SK-N-SH (cell line): ENCODE measurements at regions not wholly inside any gene's neighbourhood (a gene's known extent, or its start where the extent isn't known, plus 50 kb on each side); places are given as distances from the start of the nearest gene placed in this dataset.

ENCODE experiments used
- CTCF ChIA-PET: fragments of 300-600, 350-600 bp; formaldehyde crosslinking; extraction: SDS; loops from one replicate; lab custom pipeline; 2021; lab: Yijun Ruan, JAX
- POLR2A ChIA-PET: fragments of 350-600 bp; sonication (Branson Sonifier 250); formaldehyde crosslinking; extraction: SDS; loops from one replicate; lab custom pipeline; 2020; ENCODE audit warnings: antibody characterized with exemption, inconsistent platforms; lab: Yijun Ruan, JAX
- DNase-seq: peaks from one replicate; pipeline ENCODE4 v3.0.0; 2012
- H2AFZ ChIP-seq: fragments of 200-600 bp; sonication (generic); 2 replicates; pipeline ENCODE4 v1.8.1; 2016; ENCODE audit warnings: antibody characterized with exemption, mild to moderate bottlenecking, low read depth
- H3F3A ChIP-seq: fragments of 200-600 bp; sonication (generic); replicated peaks from 2 replicates; pipeline ENCODE3; 2016; ENCODE audit warnings: antibody characterized with exemption, mild to moderate bottlenecking; ENCODE audit not compliant: insufficient read depth
- H3K27ac ChIP-seq, 2 experiments: fragments of 200-500 bp in 1 of 2; fragments of 200-600 bp in 1 of 2; sonication (Bioruptor generic) in 1 of 2; sonication (generic), shearing (Covaris generic) in 1 of 2; 2 replicates each; pipeline versions ENCODE4 v1.5.1 to v1.6.1; 2014 to 2016; ENCODE audit warnings: low read depth in 2 of 2, inconsistent platforms in 1 of 2, low read length in 1 of 2, mild to moderate bottlenecking in 1 of 2, mixed read lengths in 1 of 2
- H3K27me3 ChIP-seq: fragments of 200-600 bp; sonication (generic), shearing (Covaris generic); 2 replicates; pipeline ENCODE4 v1.6.1; 2016; ENCODE audit warnings: mixed run types; ENCODE audit not compliant: insufficient read depth
- H3K36me3 ChIP-seq, 2 experiments: fragments of 200-500 bp in 1 of 2; fragments of 200-600 bp in 1 of 2; sonication (Bioruptor generic) in 1 of 2; sonication (generic) in 1 of 2; replicated peaks in 1 of 2; 2 replicates each; pipeline versions ENCODE3 to v1.5.1; 2014 to 2016; ENCODE audit warnings: low read length in 1 of 2, mild to moderate bottlenecking in 1 of 2; ENCODE audit not compliant: insufficient read depth in 2 of 2, control insufficient read depth in 1 of 2
- H3K4me1 ChIP-seq, 2 experiments: fragments of 200-500 bp in 1 of 2; fragments of 200-600 bp in 1 of 2; sonication (Bioruptor generic) in 1 of 2; sonication (generic), shearing (Covaris generic) in 1 of 2; 2 replicates each; pipeline versions ENCODE4 v1.5.1 to v1.6.1; 2014 to 2016; ENCODE audit warnings: low read depth in 1 of 2, low read length in 1 of 2, mixed run types in 1 of 2; ENCODE audit not compliant: insufficient read depth in 2 of 2, control insufficient read depth in 1 of 2
- H3K4me2 ChIP-seq: fragments of 200-600 bp; sonication (generic), shearing (Covaris generic); 2 replicates; pipeline ENCODE4 v1.6.1; 2017; ENCODE audit warnings: mixed run types
- H3K4me3 ChIP-seq, 2 experiments: fragments of 200-500 bp in 1 of 2; fragments of 200-600 bp in 1 of 2; sonication (Bioruptor generic) in 1 of 2; sonication (generic), shearing (Covaris generic) in 1 of 2; 2 replicates each; pipeline versions ENCODE4 v1.5.1 to v1.8.1; 2014 to 2016; ENCODE audit warnings: low read depth in 2 of 2, inconsistent platforms in 1 of 2, low read length in 1 of 2, mild to moderate bottlenecking in 1 of 2, mixed read lengths in 1 of 2, moderate library complexity in 1 of 2
- H3K79me2 ChIP-seq: fragments of 200-600 bp; sonication (generic); 2 replicates; pipeline ENCODE4 v1.8.1; 2017; ENCODE audit warnings: mild to moderate bottlenecking; ENCODE audit not compliant: insufficient read depth
- H3K9ac ChIP-seq: fragments of 200-600 bp; sonication (generic); 2 replicates; pipeline ENCODE4 v1.6.1; 2017; ENCODE audit warnings: mixed run types
- H3K9me2 ChIP-seq: fragments of 200-600 bp; sonication (generic); 2 replicates; pipeline ENCODE4 v1.6.1; 2017; ENCODE audit warnings: mixed run types
- H3K9me3 ChIP-seq: fragments of 200-600 bp; sonication (generic); 2 replicates; pipeline ENCODE4 v1.6.1; 2017; ENCODE audit warnings: mixed run types, mild to moderate bottlenecking, moderate library complexity
- H4K20me1 ChIP-seq: fragments of 200-600 bp; sonication (generic); 2 replicates; pipeline ENCODE4 v1.6.1; 2017; ENCODE audit warnings: mild to moderate bottlenecking, mixed run types; ENCODE audit not compliant: insufficient read depth
- CHD2 ChIP-seq: fragments of 150-350 bp; IDR thresholded peaks from 2 replicates; pipeline ENCODE4 v1.6.1; 2018; ENCODE audit warnings: low read length; ENCODE audit not compliant: partially characterized antibody
- EP300 ChIP-seq, 2 experiments: IDR thresholded peaks; 2 replicates each; pipeline versions ENCODE4 v1.4.0 to v1.6.1; 2012; ENCODE audit warnings: borderline replicate concordance in 1 of 2, low read depth in 1 of 2, low read length in 1 of 2
- FOSL2 ChIP-seq: IDR thresholded peaks from 2 replicates; pipeline ENCODE4 v1.4.0; 2012; ENCODE audit warnings: low read depth, mild to moderate bottlenecking, moderate library complexity, borderline replicate concordance
- FOXJ3 ChIP-seq: sonication (generic); formaldehyde crosslinking; IDR thresholded peaks from 2 replicates; pipeline ENCODE4 v1.5.1; 2020; ENCODE audit warnings: mild to moderate bottlenecking, missing genetic modification reagents
- FOXM1 ChIP-seq: IDR thresholded peaks from 2 replicates; pipeline ENCODE4 v1.4.0; 2012; ENCODE audit warnings: low read depth, mild to moderate bottlenecking
- GABPA ChIP-seq: IDR thresholded peaks from 2 replicates; pipeline ENCODE4 v1.4.0; 2012; ENCODE audit warnings: low read depth, mild to moderate bottlenecking
- GATA2 ChIP-seq: sonication (generic); formaldehyde crosslinking; IDR thresholded peaks from 2 replicates; pipeline ENCODE4 v1.5.0; 2020; ENCODE audit warnings: mild to moderate bottlenecking, missing genetic modification reagents
- JUND ChIP-seq: IDR thresholded peaks from 2 replicates; pipeline ENCODE4 v1.4.0; 2012
- MEF2A ChIP-seq: IDR thresholded peaks from 2 replicates; pipeline ENCODE4 v1.4.0; 2012; ENCODE audit warnings: low read depth, borderline replicate concordance
- NFIC ChIP-seq: IDR thresholded peaks from 2 replicates; pipeline ENCODE4 v1.4.0; 2012; ENCODE audit warnings: borderline replicate concordance
- RCOR1 ChIP-seq: fragments of 150-350 bp; IDR thresholded peaks from 2 replicates; pipeline ENCODE4 v1.6.1; 2017; ENCODE audit warnings: antibody characterized with exemption, low read length
- SMC3 ChIP-seq: IDR thresholded peaks from 2 replicates; pipeline ENCODE4 v1.6.1; 2012; ENCODE audit warnings: low read depth, low read length, improper control_type of control experiment
- TAF1 ChIP-seq: IDR thresholded peaks from 2 replicates; pipeline ENCODE4 v1.6.1; 2012; ENCODE audit warnings: low read depth, mild to moderate bottlenecking, low read length, moderate library complexity, borderline replicate concordance
- TCF12 ChIP-seq: IDR thresholded peaks from 2 replicates; pipeline ENCODE4 v1.4.0; 2012
- WGBS: methylation state at CpG from one replicate; pipeline ENCODE4 v1.1.6; 2017; ENCODE audit warnings: low lambda C conversion rate; 5-methylcytosine and 5-hydroxymethylcytosine counted together
- TF ChIP-seq, protein P1 (sequence below): fragments of 150-350 bp; IDR thresholded peaks from 2 replicates; pipeline ENCODE4 v1.6.1; 2016; ENCODE audit warnings: mild to moderate bottlenecking, low read depth, low read length
- TF ChIP-seq, protein P2 (sequence below): fragments of 150-350 bp; IDR thresholded peaks from 2 replicates; pipeline ENCODE4 v1.6.1; 2017; ENCODE audit warnings: antibody characterized with exemption, low read length, low read depth, borderline replicate concordance
- TF ChIP-seq, protein P3 (sequence below): IDR thresholded peaks from 2 replicates; pipeline ENCODE4 v1.4.0; 2012; ENCODE audit warnings: low read depth
- TF ChIP-seq, protein P4 (sequence below): IDR thresholded peaks from 2 replicates; pipeline ENCODE4 v1.4.0; 2012; ENCODE audit warnings: low read depth, borderline replicate concordance

DNA sequence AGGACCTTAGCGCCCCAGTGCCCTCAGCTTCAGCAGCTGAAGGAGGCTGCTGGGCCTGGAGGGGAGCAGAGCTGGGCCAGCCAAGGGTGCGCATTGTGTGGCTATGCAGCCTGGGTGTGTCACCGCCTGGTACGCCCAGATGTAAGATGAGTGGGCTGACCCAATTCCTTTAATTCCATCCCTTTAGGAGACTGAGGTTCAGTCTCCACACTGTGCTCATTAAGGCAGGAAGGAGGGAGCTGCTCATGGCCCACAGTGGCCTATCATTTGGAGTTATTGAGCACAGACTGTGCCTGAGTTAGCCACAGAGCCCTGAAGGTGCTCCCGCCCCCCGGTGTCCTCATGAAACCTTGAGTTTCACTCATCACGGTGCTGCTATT is 194.1 kb upstream of the GLI2 start:
- no CpG with 5 or more reads among the region's 7 CpGs for WGBS
- H3K4me1 ChIP-seq: peaks cover 0 to 18% of the 10 kb centered on the region in 2 experiments; a peak in 1 of 4 replicates
- no peaks in the 10 kb centered on the region for H3K9me3 ChIP-seq
- 0 out of 2 replicates have a peak, but pooled peaks cover 7% of the 10 kb centered on the region for H3K27me3 ChIP-seq
- H3K79me2 ChIP-seq: no peaks in the 10 kb centered on the region
- H3K36me3 ChIP-seq: no peaks in the 10 kb centered on the region
- no peaks in the 10 kb centered on the region for H3F3A ChIP-seq
- no peak overlapping the region for H3K9ac ChIP-seq
- H3K4me2 ChIP-seq: no peak overlapping the region
- no peak overlapping the region for H3K27ac ChIP-seq
- TF ChIP-seq TCF12 (no peak), RCOR1 (no peak), FOSL2 (no peak), SMC3 (no peak), FOXM1 (no peak), GABPA (no peak), MEF2A (no peak), CHD2 (no peak), FOXJ3 (CRISPR knock-in tag) (no peak), EP300 (IDR thresholded peaks at IDR 0.05; ENCODE audit: borderline replicate concordance in 1 of 2, low read depth in 1 of 2, low read length in 1 of 2) (no peak), NFIC (no peak), TAF1 (no peak), GATA2 (no peak), JUND (no peak)
- TF ChIP-seq, protein P1, sequence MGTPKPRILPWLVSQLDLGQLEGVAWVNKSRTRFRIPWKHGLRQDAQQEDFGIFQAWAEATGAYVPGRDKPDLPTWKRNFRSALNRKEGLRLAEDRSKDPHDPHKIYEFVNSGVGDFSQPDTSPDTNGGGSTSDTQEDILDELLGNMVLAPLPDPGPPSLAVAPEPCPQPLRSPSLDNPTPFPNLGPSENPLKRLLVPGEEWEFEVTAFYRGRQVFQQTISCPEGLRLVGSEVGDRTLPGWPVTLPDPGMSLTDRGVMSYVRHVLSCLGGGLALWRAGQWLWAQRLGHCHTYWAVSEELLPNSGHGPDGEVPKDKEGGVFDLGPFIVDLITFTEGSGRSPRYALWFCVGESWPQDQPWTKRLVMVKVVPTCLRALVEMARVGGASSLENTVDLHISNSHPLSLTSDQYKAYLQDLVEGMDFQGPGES: no peak
- TF ChIP-seq, protein P2, sequence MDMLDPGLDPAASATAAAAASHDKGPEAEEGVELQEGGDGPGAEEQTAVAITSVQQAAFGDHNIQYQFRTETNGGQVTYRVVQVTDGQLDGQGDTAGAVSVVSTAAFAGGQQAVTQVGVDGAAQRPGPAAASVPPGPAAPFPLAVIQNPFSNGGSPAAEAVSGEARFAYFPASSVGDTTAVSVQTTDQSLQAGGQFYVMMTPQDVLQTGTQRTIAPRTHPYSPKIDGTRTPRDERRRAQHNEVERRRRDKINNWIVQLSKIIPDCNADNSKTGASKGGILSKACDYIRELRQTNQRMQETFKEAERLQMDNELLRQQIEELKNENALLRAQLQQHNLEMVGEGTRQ: no peak
- TF ChIP-seq, protein P3, sequence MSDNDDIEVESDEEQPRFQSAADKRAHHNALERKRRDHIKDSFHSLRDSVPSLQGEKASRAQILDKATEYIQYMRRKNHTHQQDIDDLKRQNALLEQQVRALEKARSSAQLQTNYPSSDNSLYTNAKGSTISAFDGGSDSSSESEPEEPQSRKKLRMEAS: no peak
- TF ChIP-seq, protein P4, sequence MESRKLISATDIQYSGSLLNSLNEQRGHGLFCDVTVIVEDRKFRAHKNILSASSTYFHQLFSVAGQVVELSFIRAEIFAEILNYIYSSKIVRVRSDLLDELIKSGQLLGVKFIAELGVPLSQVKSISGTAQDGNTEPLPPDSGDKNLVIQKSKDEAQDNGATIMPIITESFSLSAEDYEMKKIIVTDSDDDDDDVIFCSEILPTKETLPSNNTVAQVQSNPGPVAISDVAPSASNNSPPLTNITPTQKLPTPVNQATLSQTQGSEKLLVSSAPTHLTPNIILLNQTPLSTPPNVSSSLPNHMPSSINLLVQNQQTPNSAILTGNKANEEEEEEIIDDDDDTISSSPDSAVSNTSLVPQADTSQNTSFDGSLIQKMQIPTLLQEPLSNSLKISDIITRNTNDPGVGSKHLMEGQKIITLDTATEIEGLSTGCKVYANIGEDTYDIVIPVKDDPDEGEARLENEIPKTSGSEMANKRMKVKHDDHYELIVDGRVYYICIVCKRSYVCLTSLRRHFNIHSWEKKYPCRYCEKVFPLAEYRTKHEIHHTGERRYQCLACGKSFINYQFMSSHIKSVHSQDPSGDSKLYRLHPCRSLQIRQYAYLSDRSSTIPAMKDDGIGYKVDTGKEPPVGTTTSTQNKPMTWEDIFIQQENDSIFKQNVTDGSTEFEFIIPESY: no peak
- TF ChIP-seq, all 33 proteins: peak for 0
- Histone ChIP-seq H4K20me1 (no peaks in the 10 kb centered on the region), H3K4me3 (no peak overlapping the region), H2AFZ (no peak overlapping the region), H3K9me2 (no peaks in the 10 kb centered on the region)
- ChIA-PET POLR2A (no interaction called here), CTCF (no interaction called here)
- DNase-seq: no peak
